GM21723 (cell line): ENCODE measurements at regions not wholly inside any gene's neighbourhood (a gene's known extent, or its start where the extent isn't known, plus 50 kb on each side); places are given as distances from the start of the nearest gene placed in this dataset.

Experiments used
- ATAC-seq: cut with Tn5 transposase; IDR thresholded peaks from one replicate; pipeline ENCODE4 v1.9.1; 2021; ENCODE audit warnings: mild to moderate bottlenecking, moderate library complexity; ENCODE audit not compliant: unreplicated experiment

DNA sequence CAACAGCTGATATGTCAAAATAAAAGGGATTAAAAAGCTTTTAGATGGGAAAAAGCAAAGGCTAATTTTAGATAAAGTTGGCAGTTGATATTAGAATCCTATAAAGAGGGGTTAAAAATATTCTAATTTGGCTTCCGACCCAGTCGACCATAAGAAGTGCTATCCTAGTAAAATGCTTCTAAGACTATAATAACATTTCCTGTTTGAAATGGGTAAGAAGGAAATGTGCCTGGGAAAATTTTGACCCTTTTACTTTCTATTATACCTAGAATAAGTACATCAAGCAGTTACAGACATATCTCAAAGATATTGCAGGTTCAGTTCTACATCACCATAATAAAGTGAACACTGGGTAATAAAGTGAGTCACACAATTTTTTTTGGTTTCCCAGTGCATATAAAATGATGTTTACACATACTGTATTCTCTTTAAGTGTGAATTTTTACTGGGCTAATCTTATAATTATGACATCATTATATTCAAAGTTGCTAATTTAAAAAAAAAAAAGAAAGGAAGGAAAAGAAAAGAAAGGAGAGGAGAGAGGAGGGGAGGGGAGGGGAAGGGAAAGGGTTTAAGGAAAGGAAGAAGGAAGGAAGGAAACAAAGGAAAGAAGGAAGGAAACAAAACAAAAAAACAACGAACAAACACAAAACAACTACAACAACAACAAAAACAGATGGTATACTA, 308.2 kb upstream of the NR5A2 start:
- no peak for ATAC-seq

DNA sequence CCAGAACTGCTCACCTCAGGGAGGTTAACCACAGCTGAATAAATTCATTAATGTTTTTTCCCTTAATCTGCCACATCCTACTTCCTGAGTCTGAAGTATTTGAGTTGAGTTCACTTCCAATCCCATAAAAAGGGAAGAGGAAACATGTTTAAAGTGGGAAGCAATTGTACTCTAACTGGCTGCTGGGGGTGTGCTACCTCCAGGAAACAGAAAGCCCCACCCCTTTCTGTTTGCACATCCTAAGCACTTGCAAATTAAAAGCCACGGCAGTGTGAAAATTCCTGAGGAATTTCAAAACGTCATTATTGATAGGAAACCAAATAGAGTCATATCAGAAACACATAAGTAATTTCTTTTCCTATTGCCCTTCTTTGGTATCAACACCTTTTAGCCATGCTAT, 307.0 kb upstream of the NR5A2 start:
- ATAC-seq: no peak

GRCh38 chr1:199721001-199721400, 306.5 kb upstream of the NR5A2 start:
- no peak for ATAC-seq

- ATAC-seq: no peak
Observed at GRCh38 chr1:199723250-199723956, 304.1 kb upstream of the NR5A2 start.

DNA sequence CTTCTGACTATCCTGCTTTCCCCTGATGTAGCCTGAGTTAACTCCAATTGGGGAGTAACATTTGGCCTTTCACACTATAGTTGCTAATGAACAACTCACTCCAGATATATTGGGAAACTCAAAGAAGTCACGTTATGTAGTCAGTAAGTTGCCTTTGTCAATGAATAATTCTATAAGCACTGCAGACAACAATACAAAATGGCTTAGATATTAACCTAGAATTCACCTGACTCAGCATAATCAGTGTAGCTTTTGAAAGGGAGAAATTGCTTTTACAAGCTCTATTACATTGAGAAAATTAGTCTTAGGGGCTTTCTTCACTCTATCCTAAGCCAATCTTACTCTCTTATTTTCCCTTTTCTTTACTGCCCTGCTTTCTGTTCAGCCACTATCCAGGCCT, 303.5 kb upstream of the NR5A2 start:
- ATAC-seq: no peak

GRCh38 chr1:199725002-199725565, 302.4 kb upstream of the NR5A2 start:
- ATAC-seq: peak; percentile 88

- no peak for ATAC-seq
Observed at GRCh38 chr1:199727682-199728081, 299.8 kb upstream of the NR5A2 start.

GRCh38 chr1:199728345-199728744, 299.2 kb upstream of the NR5A2 start:
- no peak for ATAC-seq

DNA sequence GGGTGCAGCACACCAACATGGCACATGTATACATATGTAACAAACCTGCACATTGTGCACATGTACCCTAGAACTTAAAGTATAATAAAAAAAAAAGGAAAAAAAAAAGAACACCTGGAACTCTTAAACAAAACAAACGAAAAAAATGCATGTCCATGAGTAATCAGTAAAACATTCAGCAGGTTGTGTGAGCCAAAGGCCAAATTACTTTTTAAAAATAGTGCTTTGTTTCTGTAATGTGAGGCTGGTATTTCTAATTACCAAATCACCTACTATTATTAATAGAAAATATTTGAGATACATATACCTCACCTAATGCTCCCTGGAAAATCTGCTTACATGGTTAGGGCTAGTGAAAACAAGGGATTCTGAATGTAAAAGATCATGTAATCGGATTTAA, 294.4 kb upstream of the NR5A2 start:
- no peak for ATAC-seq

GRCh38 chr1:199734186-199734585, 293.3 kb upstream of the NR5A2 start:
- ATAC-seq: no peak

- no peak for ATAC-seq
Observed at GRCh38 chr1:199735660-199736059, 291.9 kb upstream of the NR5A2 start.

GRCh38 chr1:199736646-199737045, 290.9 kb upstream of the NR5A2 start:
- no peak for ATAC-seq

DNA sequence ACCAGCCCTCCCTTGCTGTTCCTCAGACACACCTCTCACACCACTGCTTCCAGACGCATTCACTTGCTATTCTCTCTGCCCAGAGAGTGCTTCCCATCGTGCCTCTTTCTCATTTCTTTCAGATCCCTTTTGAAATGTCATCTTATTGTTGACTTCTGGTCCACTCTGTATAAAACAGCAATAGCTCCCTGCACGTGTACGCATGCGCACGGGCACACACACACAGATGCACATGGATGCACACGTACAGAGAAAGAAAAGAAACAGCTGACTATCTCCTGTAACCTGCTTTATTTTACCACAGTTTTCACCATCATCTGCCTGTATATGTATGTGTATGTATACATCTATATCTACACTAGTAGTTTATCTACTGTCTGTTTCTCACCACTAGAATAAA, 285.9 kb upstream of the NR5A2 start:
- ATAC-seq: no peak

DNA sequence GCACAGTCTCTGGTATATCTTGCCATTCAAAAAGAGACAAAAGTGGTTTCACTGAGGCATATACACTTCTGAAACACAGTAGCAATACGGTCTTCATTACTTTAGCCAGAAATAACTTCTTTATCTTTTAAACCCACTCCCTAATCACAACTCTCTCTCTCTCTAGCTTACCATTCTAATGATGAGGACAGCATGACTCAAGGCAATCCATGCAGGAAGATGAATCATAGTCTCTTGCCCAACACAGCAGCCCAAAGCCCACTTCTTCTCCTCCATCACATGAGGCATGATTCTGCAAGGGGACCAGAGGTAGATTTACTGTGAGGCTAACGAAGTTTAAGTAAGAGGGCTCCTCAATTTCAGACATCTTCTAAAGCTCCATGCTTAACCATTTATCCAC, 285.0 kb upstream of the NR5A2 start:
- no peak for ATAC-seq

- no peak for ATAC-seq
Observed at GRCh38 chr1:199743227-199743626, 284.3 kb upstream of the NR5A2 start.

- ATAC-seq: no peak
Observed at GRCh38 chr1:199746666-199747384, 280.7 kb upstream of the NR5A2 start.

GRCh38 chr1:199747984-199748383, 279.5 kb upstream of the NR5A2 start:
- ATAC-seq: no peak

DNA sequence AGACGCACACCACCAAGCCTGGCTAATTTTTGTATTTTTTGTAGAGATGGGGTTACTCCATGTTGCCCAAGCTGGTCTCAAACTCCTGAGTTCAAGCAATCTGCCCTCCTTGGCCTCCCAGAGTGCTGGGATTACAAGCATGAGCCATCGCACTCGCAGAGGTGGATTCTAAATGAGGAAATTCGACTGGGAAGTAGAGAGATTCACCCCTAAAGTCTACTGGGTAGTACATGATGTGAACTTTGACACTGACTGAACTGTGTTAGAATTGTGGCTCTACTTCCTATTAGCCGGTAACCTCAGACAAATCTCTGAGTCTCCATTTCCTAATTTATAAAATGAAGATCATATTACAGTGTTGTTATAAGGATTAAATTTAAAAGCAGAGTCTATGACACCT, 276.0 kb upstream of the NR5A2 start:
- no peak for ATAC-seq

GRCh38 chr1:199751962-199752687, 275.4 kb upstream of the NR5A2 start:
- no peak for ATAC-seq

DNA sequence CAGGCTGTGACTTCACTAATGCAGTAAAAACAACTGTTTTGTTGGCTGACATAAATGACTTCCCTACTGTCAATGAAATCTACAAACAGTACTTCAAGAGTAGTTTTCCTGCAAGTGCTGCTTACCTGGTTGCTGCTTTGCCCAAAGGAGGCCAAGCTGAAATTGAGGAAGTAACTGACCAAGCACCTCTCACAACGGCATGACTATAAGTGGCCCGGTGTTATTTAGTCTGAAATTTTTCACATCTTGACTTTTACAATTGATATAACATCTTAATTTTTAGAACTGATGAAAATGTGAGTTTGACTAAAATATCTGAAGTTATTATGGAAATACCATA, 274.9 kb upstream of the NR5A2 start:
- no peak for ATAC-seq

DNA sequence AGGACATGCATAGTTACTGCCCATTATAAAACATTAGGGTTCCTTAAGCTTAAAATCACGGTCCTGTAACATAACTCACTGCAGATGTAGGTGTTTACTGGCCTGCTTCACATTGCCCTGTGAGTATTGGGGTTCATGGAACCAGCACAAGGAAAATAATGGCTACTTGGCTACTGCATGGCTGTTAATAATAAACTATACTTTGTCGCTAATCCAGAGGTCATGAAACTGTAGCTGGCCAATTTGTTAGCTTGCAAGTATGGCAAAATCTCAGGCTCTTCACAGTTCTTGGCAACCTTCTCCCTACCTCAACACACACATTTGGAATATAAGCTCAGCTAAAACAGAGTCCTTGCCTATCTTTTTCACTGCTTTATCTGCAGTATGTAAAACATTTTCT, 274.0 kb upstream of the NR5A2 start:
- ATAC-seq: no peak
